Suprapubic skin (tissue), 4 donors: ENCODE measurements at regions not wholly inside any gene's neighbourhood (a gene's known extent, or its start where the extent isn't known, plus 50 kb on each side); places are given as distances from the start of the nearest gene placed in this dataset.
A peak's percentile ranks its signal among the peaks of the same experiment; 100 is the strongest.

ENCODE experiments used
- DNase-seq, 2 donors: peaks; one replicate each; pipeline ENCODE4 v3.0.0-alpha.2; 2019; ENCODE audit warnings: low spot score in 2 of 2
- H3K27ac ChIP-seq: fragments of 200-600 bp; sonication (generic); one replicate; pipeline ENCODE4 v1.5.1; 2019
- H3K27me3 ChIP-seq: fragments of 200-600 bp; sonication (generic); one replicate; pipeline ENCODE4 v1.5.1; 2019
- H3K36me3 ChIP-seq: fragments of 200-600 bp; sonication (generic); one replicate; pipeline ENCODE4 v1.5.1; 2019
- H3K4me1 ChIP-seq: fragments of 200-600 bp; sonication (generic); one replicate; pipeline ENCODE4 v1.5.1; 2019
- H3K4me3 ChIP-seq: fragments of 200-600 bp; sonication (generic); one replicate; pipeline ENCODE4 v1.5.1; 2019; ENCODE audit warnings: mild to moderate bottlenecking
- H3K9me3 ChIP-seq: fragments of 200-600 bp; sonication (generic); one replicate; pipeline ENCODE4 v1.5.1; 2019
- EP300 ChIP-seq: sonication (generic); formaldehyde crosslinking; IDR thresholded peaks from one replicate; pipeline ENCODE4 v1.6.1; 2017; ENCODE audit warnings: antibody characterized with exemption
- POLR2A ChIP-seq, 2 donors: fragments of 450-650 bp; IDR thresholded peaks; one replicate each; pipeline ENCODE4 v1.6.1; 2017; ENCODE audit warnings: antibody characterized with exemption in 2 of 2, mild to moderate bottlenecking in 2 of 2, moderate library complexity in 2 of 2
- POLR2AphosphoS5 ChIP-seq, 3 donors: sonication (generic); formaldehyde crosslinking; IDR thresholded peaks; one replicate each; pipeline ENCODE4 v1.6.1; 2017; ENCODE audit warnings: antibody characterized with exemption in 3 of 3
- WGBS: methylation state at CpG from one replicate; pipeline ENCODE4 v1.1.5; 2018; 5-methylcytosine and 5-hydroxymethylcytosine counted together
- TF ChIP-seq, protein P1 (sequence below), 2 donors: fragments of 200-600 bp in 1 of 2; fragments of 450-650 bp in 1 of 2; sonication (generic) in 1 of 2; IDR thresholded peaks; one replicate each; pipeline ENCODE4 v1.5.1; 2016 to 2019; ENCODE audit warnings: antibody characterized with exemption in 2 of 2, mild to moderate bottlenecking in 1 of 2, moderate library complexity in 1 of 2

DNA sequence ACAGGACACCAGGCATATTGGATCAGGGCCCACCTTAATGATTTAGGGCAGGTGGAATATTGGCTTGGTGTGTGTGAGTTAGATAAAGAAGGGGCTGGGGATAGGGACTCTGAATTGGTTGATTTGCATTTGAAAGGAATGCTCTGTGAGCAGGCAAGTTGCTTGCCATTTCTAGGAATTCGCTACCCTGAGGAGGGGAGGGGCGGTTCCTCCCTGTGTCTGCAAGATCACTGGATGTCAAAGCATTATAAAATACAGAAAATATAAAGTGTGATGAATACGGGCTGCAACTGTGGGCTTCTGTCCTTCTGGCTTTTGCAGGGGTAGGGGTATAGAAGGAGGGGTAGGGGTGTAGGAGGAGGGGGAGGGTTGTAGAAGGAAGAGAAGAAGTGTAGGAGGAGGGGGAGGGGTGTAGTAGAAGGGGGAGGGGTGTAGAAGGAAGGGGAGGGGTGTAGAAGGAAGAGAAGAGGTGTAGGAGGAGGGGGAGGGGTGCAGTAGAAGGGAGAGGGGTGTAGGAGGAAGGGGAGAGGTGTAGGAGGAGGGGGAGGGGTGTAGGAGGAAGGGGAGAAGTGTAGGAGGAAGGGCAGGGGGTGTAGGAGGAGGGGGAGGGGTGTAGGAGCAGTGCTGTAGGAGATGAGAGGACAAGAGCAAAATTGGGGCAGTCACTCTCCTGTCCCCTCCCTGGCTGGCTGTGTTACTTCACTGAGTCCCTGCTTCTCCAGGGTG, 238.0 kb upstream of the COPS8 start:
- Histone ChIP-seq H3K27me3 (peaks cover 6% of the 10 kb centered on the region), H3K9me3 (no peaks in the 10 kb centered on the region), H3K27ac (no peak overlapping the region), H3K4me1 (peaks cover 3% of the 10 kb centered on the region), H3K36me3 (no peaks in the 10 kb centered on the region), H3K4me3 (no peak overlapping the region)
- WGBS, result 65% methylated on average over 3 of the region's 3 CpGs
- DNase-seq, result no peak
- TF ChIP-seq POLR2AphosphoS5 (IDR thresholded peaks at IDR 0.05), result no peak
- TF ChIP-seq, protein P1, sequence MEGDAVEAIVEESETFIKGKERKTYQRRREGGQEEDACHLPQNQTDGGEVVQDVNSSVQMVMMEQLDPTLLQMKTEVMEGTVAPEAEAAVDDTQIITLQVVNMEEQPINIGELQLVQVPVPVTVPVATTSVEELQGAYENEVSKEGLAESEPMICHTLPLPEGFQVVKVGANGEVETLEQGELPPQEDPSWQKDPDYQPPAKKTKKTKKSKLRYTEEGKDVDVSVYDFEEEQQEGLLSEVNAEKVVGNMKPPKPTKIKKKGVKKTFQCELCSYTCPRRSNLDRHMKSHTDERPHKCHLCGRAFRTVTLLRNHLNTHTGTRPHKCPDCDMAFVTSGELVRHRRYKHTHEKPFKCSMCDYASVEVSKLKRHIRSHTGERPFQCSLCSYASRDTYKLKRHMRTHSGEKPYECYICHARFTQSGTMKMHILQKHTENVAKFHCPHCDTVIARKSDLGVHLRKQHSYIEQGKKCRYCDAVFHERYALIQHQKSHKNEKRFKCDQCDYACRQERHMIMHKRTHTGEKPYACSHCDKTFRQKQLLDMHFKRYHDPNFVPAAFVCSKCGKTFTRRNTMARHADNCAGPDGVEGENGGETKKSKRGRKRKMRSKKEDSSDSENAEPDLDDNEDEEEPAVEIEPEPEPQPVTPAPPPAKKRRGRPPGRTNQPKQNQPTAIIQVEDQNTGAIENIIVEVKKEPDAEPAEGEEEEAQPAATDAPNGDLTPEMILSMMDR (IDR thresholded peaks at IDR 0.05), result no peak
- no peak for TF ChIP-seq POLR2A (IDR thresholded peaks at IDR 0.05)
- TF ChIP-seq EP300, result no peak

DNA sequence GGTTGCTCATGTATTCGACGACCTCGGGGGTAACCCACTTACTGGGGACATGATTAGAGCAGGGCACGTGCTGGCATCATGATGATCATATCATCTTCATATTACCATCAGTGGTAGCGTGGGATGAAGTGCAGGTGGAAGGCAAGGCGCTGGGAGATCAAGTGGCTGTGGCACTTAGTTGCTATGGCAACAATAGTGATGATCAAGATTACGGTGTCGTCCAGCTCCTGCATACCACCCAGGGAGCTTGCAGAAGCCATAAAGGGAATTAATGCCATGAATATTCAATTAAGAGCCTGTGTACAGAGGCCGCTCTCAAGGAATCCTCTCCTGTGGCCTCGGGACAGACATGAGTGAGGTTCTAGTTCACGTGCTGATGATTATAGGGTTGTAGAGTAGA, 237.2 kb upstream of the COPS8 start:
- H3K4me3 ChIP-seq, result no peak overlapping the region
- WGBS, result 86% methylated on average over 11 of the region's 11 CpGs
- H3K4me1 ChIP-seq, result peaks cover 4% of the 10 kb centered on the region
- H3K36me3 ChIP-seq, result no peaks in the 10 kb centered on the region
- no peak overlapping the region for H3K27ac ChIP-seq
- no peak for TF ChIP-seq EP300
- TF ChIP-seq, protein P1 (IDR thresholded peaks at IDR 0.05), result no peak
- TF ChIP-seq POLR2A (IDR thresholded peaks at IDR 0.05), result no peak
- TF ChIP-seq POLR2AphosphoS5 (IDR thresholded peaks at IDR 0.05), result no peak
- H3K27me3 ChIP-seq, result peaks cover 6% of the 10 kb centered on the region
- no peak for DNase-seq
- H3K9me3 ChIP-seq, result no peaks in the 10 kb centered on the region

DNA sequence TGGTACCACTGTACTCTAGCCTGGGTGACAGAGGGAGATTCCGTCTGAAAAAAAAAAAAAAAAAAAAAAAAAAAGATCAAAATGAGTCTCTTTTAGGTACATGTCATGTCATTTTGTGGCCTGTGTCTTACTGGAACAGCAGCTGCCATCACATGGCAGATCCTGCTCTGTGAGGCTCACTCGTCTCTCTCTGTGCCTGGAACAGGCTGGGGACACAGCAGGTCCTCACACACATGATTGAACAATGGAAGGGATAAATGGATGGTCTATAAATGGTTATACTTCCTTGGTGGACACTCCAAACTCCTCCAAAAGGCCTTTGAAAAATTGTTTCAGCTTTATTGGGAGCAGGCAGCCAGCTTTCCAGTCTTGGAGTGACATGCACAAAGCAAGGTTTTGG, 236.2 kb upstream of the COPS8 start:
- H3K36me3 ChIP-seq, result no peaks in the 10 kb centered on the region
- TF ChIP-seq, protein P1 (IDR thresholded peaks at IDR 0.05), result no peak
- TF ChIP-seq POLR2A (IDR thresholded peaks at IDR 0.05), result no peak
- TF ChIP-seq EP300, result no peak
- no peak for TF ChIP-seq POLR2AphosphoS5 (IDR thresholded peaks at IDR 0.05)
- peaks cover 6% of the 10 kb centered on the region for H3K27me3 ChIP-seq
- DNase-seq, result no peak
- peaks cover 4% of the 10 kb centered on the region for H3K4me1 ChIP-seq
- WGBS, result 47% methylated on average over 2 of the region's 2 CpGs
- no peak overlapping the region for H3K27ac ChIP-seq
- H3K9me3 ChIP-seq, result no peaks in the 10 kb centered on the region
- no peak overlapping the region for H3K4me3 ChIP-seq

DNA sequence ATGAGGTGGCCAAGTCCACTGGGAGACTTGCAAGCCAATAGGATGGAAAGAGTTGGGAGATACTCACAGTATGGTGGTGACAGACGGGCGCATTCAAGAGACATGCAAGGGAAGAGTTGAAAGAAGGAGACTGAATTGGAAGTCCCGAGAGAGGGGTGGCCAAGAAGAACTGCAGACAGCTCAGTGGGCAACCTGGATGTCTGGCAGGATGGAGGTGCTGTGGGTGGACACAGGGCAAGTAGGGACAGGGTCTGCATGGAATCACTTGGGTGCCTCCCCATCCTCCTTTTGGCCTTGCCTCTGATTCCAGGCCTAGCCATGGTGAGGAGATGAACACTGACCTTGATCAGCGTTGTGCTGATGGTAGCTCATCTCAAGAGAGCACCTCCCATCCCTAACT, 235.7 kb upstream of the COPS8 start:
- WGBS, result over 99% methylated on average over 4 of the region's 4 CpGs
- Histone ChIP-seq H3K36me3 (no peaks in the 10 kb centered on the region), H3K9me3 (no peaks in the 10 kb centered on the region), H3K27ac (no peak overlapping the region), H3K4me3 (no peak overlapping the region), H3K4me1 (peaks cover 4% of the 10 kb centered on the region), H3K27me3 (peaks cover 6% of the 10 kb centered on the region)
- DNase-seq, result no peak
- TF ChIP-seq, protein P1 (IDR thresholded peaks at IDR 0.05), result no peak
- TF ChIP-seq POLR2A (IDR thresholded peaks at IDR 0.05) (no peak), POLR2AphosphoS5 (IDR thresholded peaks at IDR 0.05) (no peak), EP300 (no peak)

DNA sequence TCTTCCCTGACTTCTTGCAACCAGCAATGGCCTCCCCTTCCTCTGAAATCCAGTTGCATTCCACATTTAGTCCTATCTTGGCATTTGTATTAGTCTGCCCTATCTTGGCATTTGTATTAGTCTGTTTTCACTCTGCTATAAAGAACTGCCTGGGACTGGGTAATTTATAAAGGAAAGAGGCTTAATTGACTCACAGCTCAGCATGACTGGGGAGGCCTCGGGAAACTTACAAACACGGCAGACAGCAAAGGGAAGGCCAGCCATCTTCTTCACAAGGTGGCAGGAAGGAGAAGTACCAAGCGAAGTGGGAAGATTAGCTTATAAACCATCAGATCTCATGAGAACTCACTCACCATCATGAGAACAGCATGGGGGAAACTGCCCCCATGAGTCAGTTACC, 234.5 kb upstream of the COPS8 start:
- peak in 1 of 2 donors; percentile 11 for DNase-seq
- no peak overlapping the region for H3K27ac ChIP-seq
- no peaks in the 10 kb centered on the region for H3K36me3 ChIP-seq
- TF ChIP-seq POLR2AphosphoS5 (IDR thresholded peaks at IDR 0.05) (no peak), EP300 (no peak), POLR2A (IDR thresholded peaks at IDR 0.05) (no peak)
- TF ChIP-seq, protein P1 (IDR thresholded peaks at IDR 0.05), result no peak
- H3K27me3 ChIP-seq, result no peaks in the 10 kb centered on the region
- WGBS, result 70% methylated on average over 3 of the region's 3 CpGs
- H3K9me3 ChIP-seq, result no peaks in the 10 kb centered on the region
- H3K4me3 ChIP-seq, result no peak overlapping the region
- H3K4me1 ChIP-seq, result peaks cover 5% of the 10 kb centered on the region
